SH-SY5Y (cell line): ENCODE measurements at regions not wholly inside any gene's neighbourhood (a gene's known extent, or its start where the extent isn't known, plus 50 kb on each side); places are given as distances from the start of the nearest gene placed in this dataset.

ENCODE experiments used
- GATA2 ChIP-seq: IDR thresholded peaks from 2 replicates; pipeline ENCODE4 v1.6.1; 2011; ENCODE audit warnings: mild to moderate bottlenecking, low read depth, low read length
- GATA3 ChIP-seq: IDR thresholded peaks from 2 replicates; pipeline ENCODE4 v1.6.1; 2011; ENCODE audit warnings: low read depth, mild to moderate bottlenecking, low read length, moderate library complexity

GRCh38 chr1:198913667-198914066 is 274.8 kb downstream of the PTPRC start:
- TF ChIP-seq GATA2 (no peak), GATA3 (no peak)
